ENCODE measurements at regions not wholly inside any gene's neighbourhood (a gene's known extent, or its start where the extent isn't known, plus 50 kb on each side); places are given as distances from the start of the nearest gene placed in this dataset.

GRCh38 chr12:77514511-77514910, 316.2 kb upstream of the NAV3 start:
- TF ChIP-seq CTCF (IDR thresholded peaks at IDR 0.05), result no peak
- DNase-seq (ENCODE audit: low spot score), result no peak
- ATAC-seq (ENCODE audit: low FRiP score), result no peak

- DNase-seq (ENCODE audit: low spot score), result no peak
- no peak for ATAC-seq (ENCODE audit: low FRiP score)
- TF ChIP-seq CTCF (IDR thresholded peaks at IDR 0.05), result no peak
Observed at GRCh38 chr12:77510985-77511384, 319.7 kb upstream of the NAV3 start.

GRCh38 chr12:77504466-77504865, 326.2 kb upstream of the NAV3 start:
- ATAC-seq (ENCODE audit: low FRiP score) (no peak), DNase-seq (ENCODE audit: low spot score) (no peak)
- TF ChIP-seq CTCF (IDR thresholded peaks at IDR 0.05), result no peak

- no peak for TF ChIP-seq CTCF (IDR thresholded peaks at IDR 0.05)
- ATAC-seq (ENCODE audit: low FRiP score) (peak; percentile 62), DNase-seq (ENCODE audit: low spot score) (no peak)
Observed at GRCh38 chr12:77500089-77500488, 330.6 kb upstream of the NAV3 start.

GRCh38 chr12:77497647-77498046, 333.0 kb upstream of the NAV3 start:
- DNase-seq (ENCODE audit: low spot score) (no peak), ATAC-seq (ENCODE audit: low FRiP score) (no peak)

GRCh38 chr12:77496714-77497113, 334.0 kb upstream of the NAV3 start:
- no peak for ATAC-seq (ENCODE audit: low FRiP score)
- no peak for DNase-seq (ENCODE audit: low spot score)

More at GRCh38 chr12:77497647-77498046, 333.0 kb upstream of the NAV3 start:
- no peak for TF ChIP-seq CTCF (IDR thresholded peaks at IDR 0.05)

More at GRCh38 chr12:77496714-77497113, 334.0 kb upstream of the NAV3 start:
- no peak for TF ChIP-seq CTCF (IDR thresholded peaks at IDR 0.05)

Data from omental fat pad (tissue), 3 donors.